ENCODE measurements at regions not wholly inside any gene's neighbourhood (a gene's known extent, or its start where the extent isn't known, plus 50 kb on each side); places are given as distances from the start of the nearest gene placed in this dataset.
"Not testable (repeated sequence)": the region's sequence is repeated elsewhere in the genome, so short reads cannot be mapped to it uniquely, and the experiment has no call there.

GRCh38 chr4:138113819-138114400 is 128.2 kb downstream of the SLC7A11 start:
- DNase-seq, result no peak

- not testable (repeated sequence) for DNase-seq
Measured at GRCh38 chr4:138112890-138113289, 129.3 kb downstream of the SLC7A11 start.

- DNase-seq, result no peak
Measured at GRCh38 chr4:138112389-138112788, 129.8 kb downstream of the SLC7A11 start.

- DNase-seq, result no peak
Measured at GRCh38 chr4:138111462-138112000, 130.6 kb downstream of the SLC7A11 start.

GRCh38 chr4:138110815-138111214 is 131.3 kb downstream of the SLC7A11 start:
- no peak for DNase-seq

- no peak for DNase-seq
Measured at GRCh38 chr4:138107023-138107422, 135.1 kb downstream of the SLC7A11 start.

GRCh38 chr4:138105331-138105730 is 136.8 kb downstream of the SLC7A11 start:
- DNase-seq, result no peak

GRCh38 chr4:138104284-138104680 is 137.9 kb downstream of the SLC7A11 start:
- no peak for DNase-seq

- DNase-seq, result no peak
Measured at GRCh38 chr4:138103597-138104283, 138.4 kb downstream of the SLC7A11 start.

GRCh38 chr4:138099385-138099784 is 142.8 kb downstream of the SLC7A11 start:
- DNase-seq, result no peak

GRCh38 chr4:138097912-138098600 is 144.1 kb downstream of the SLC7A11 start:
- DNase-seq, result peak; percentile 10

GRCh38 chr4:138096384-138097062 is 145.6 kb downstream of the SLC7A11 start:
- DNase-seq, result no peak

GRCh38 chr4:138095378-138095777 is 146.8 kb downstream of the SLC7A11 start:
- DNase-seq, result no peak

GRCh38 chr4:138092060-138092459 is 150.1 kb downstream of the SLC7A11 start:
- DNase-seq, result no peak

GRCh38 chr4:138090918-138091676 is 151.1 kb downstream of the SLC7A11 start:
- DNase-seq, result no peak

- DNase-seq, result peak; percentile 80
Measured at GRCh38 chr4:138090150-138090917, 151.8 kb downstream of the SLC7A11 start.

- DNase-seq, result no peak
Measured at GRCh38 chr4:138088449-138089208, 153.5 kb downstream of the SLC7A11 start.

- DNase-seq, result no peak
Measured at GRCh38 chr4:138087066-138087719, 155.0 kb downstream of the SLC7A11 start.

GRCh38 chr4:138086611-138087041 is 155.5 kb downstream of the SLC7A11 start:
- DNase-seq, result no peak

GRCh38 chr4:138085736-138086305 is 156.3 kb downstream of the SLC7A11 start:
- no peak for DNase-seq

All from hematopoietic multipotent progenitor cell treated with erythropoietin and hydrocortisone succinate and interleukin-3 and kit ligand, for 4 days (in vitro differentiated cells).